Stimulated activated naive CD8-positive, alpha-beta T cell treated with anti-CD3 and anti-CD28 coated beads, Interleukin-15, amount 100 ng/mL, for 72 hours (primary cell): ENCODE measurements at regions not wholly inside any gene's neighbourhood (a gene's known extent, or its start where the extent isn't known, plus 50 kb on each side); places are given as distances from the start of the nearest gene placed in this dataset.

Experiments
- ATAC-seq: fragments of 150-1000 bp; cut with Tn5 transposase; 2 replicates; pipeline ENCODE4 v1.10.0; 2021; ENCODE audit warnings: mild to moderate bottlenecking, moderate library complexity
- DNase-seq, 2 donors: peaks; one replicate each; pipeline ENCODE4 v3.0.0; 2021 to 2022
- H3K27ac Mint-ChIP-seq, 2 donors: one replicate each; pipeline ENCODE4 v1.8.0; 2022; ENCODE audit warnings: mild to moderate bottlenecking in 2 of 2, mixed read lengths in 2 of 2, moderate library complexity in 2 of 2
- H3K27me3 Mint-ChIP-seq: one replicate; pipeline ENCODE4 v1.8.0; 2022; ENCODE audit warnings: mixed read lengths
- H3K4me1 Mint-ChIP-seq: one replicate; pipeline ENCODE4 v1.8.0; 2022; ENCODE audit warnings: mild to moderate bottlenecking, mixed read lengths
- H3K4me3 Mint-ChIP-seq, 2 donors: one replicate each; pipeline ENCODE4 v1.8.0; 2022; ENCODE audit warnings: mild to moderate bottlenecking in 2 of 2, mixed read lengths in 2 of 2, moderate library complexity in 1 of 2
- H3K9me3 Mint-ChIP-seq, 2 donors: one replicate each; pipeline ENCODE4 v1.8.0; 2022; ENCODE audit warnings: mixed read lengths in 2 of 2

DNA sequence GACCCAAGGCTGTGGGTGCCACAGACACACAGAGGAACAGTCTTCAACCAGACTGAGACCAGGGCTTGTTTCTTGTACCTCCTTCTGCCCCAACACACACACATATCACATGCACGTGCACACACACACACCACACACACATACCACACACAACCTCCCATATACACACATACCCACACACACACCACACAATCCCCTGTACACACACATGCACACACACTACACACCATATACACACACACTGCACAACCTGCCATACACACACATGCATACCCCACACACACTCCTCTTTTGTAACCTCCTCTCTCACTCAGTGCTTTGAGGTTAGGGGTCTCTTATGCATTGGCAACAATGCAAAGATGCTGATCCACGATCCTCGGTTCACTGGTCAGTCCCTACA, 217.0 kb downstream of the AJAP1 start:
- DNase-seq (no peak), ATAC-seq (no peak)
- Mint-ChIP-seq H3K27ac (no peak overlapping the region), H3K9me3 (no peaks in the 10 kb centered on the region), H3K4me3 (no peak overlapping the region), H3K4me1 (no peaks in the 10 kb centered on the region), H3K27me3 (peaks cover 9% of the 10 kb centered on the region)

DNA sequence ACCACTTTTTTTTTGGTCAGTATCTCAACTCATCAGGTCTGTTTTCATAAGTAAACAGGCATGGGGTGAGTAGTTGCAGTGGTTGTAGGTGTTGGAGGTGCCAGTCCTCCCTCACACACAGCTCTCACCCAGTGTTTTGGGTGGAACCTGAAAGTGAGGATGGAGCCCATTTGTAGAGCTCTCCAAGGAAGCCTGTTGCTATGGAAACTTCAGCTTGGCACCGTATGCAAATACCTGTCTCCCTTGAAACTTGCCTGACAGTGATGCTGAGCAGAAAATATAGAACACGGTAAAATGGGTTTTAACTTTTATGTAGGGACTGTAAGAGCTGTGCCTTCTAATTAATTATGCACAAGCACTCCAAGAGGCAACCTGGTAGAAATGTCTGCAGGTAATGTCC, 214.1 kb downstream of the AJAP1 start:
- no peak for DNase-seq
- no peak for ATAC-seq

DNA sequence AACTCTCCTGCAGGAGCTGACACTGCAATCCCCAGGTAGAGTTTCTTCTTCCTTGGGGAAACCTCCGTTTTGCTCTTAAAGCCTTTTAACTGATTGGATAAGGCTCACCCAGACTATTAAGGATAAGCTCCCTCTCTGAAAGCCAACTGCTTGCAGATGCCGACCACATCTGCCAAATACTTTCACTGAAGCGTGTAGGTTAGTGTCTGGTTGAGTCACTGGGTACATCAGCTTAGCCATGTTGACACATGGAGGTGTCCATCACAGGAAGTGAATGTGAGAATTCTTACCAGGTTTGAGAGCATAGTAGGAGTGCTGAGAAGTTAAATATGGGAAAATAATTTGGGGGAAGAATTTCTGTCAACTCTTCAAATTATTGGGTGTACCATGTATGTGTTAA, 202.0 kb downstream of the AJAP1 start:
- Mint-ChIP-seq H3K4me3 (no peak overlapping the region), H3K27ac (no peak overlapping the region), H3K9me3 (peaks cover 0 to 20% of the 10 kb centered on the region in 2 donors), H3K4me1 (no peaks in the 10 kb centered on the region), H3K27me3 (no peaks in the 10 kb centered on the region)
- DNase-seq (no peak), ATAC-seq (no peak)

More for the DNA sequence above, 214.1 kb downstream of the AJAP1 start:
- Mint-ChIP-seq H3K4me3 (no peak overlapping the region), H3K9me3 (peaks cover 6 to 8% of the 10 kb centered on the region in 2 donors), H3K27me3 (peaks cover 9% of the 10 kb centered on the region), H3K27ac (no peak overlapping the region), H3K4me1 (no peaks in the 10 kb centered on the region)

DNA sequence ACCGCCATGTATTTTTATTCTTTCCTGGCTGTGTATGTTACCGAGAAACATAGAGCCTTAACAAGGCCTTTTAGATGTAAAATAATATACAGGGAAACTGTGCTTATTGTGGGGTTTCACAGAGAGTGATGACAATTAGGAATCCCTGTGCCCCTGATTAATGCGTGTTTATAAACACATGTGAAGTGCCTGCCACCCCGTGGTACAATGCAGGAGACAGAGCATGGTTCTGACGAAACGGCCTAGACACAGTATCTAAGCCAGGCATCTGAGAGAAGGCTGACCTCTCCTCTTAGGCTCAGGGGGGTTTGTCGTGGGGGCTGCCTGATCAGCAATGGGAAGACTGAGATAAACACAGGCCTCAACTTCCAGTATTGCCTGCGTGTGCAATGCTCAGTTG, 200.0 kb downstream of the AJAP1 start:
- H3K4me1 Mint-ChIP-seq, result no peaks in the 10 kb centered on the region
- H3K27ac Mint-ChIP-seq, result no peak overlapping the region
- DNase-seq (no peak), ATAC-seq (no peak)
- peaks cover 0 to 26% of the 10 kb centered on the region in 2 donors for H3K9me3 Mint-ChIP-seq
- no peak overlapping the region for H3K4me3 Mint-ChIP-seq
- H3K27me3 Mint-ChIP-seq, result no peaks in the 10 kb centered on the region

DNA sequence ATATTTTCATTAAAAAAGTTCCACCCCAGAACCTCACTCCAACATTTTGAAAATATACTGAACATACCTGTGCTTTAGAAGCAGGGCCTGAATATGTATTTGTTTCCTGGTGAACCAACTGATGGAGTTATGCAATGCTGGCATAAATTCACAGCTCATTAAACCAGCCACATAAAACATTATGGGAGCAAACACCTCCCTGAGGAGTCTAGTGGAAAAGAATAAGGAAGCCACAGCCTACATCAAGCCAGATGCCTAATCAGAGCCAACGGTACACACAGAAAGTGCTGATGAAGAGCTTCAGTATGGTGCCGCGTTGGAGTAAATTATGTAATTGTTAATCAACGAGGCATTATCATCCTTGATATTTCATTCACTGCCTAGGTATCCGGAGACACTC, 199.5 kb downstream of the AJAP1 start:
- no peak for DNase-seq
- ATAC-seq, result no peak
- Mint-ChIP-seq H3K4me1 (no peaks in the 10 kb centered on the region), H3K9me3 (peaks cover 0 to 27% of the 10 kb centered on the region in 2 donors), H3K27me3 (no peaks in the 10 kb centered on the region), H3K27ac (no peak overlapping the region), H3K4me3 (no peak overlapping the region)

DNA sequence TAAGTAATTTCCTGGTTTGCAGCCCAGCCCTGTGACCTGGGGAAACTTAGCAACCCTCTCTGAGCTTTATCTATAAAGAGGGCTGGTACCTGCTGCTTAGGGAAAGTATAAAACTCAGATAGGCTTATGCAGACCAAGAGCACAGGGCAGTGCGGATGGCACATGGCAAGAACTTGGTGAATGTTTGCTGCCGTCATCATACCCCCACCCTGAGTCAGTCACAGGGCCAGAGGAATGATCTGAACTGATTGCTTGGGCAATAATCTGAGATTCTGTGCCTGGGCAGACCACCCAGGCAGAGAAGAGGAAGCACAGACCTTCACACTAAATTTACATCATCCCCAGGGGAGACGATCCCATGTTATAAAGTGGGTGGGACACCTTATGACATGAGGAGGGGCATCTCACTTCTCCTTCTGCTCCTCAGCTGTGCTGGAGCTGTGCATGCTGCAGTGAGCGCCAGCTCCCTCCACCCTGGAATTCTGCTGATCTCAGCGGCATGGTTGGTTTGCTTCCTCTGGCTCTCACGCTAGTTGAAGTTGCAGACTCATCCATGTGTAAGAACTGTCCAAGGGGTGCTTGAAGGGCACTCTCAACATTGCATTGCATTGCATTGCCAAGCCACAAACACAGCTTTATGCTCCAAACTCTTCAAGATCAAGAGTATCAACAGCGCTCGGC, 197.1 kb downstream of the AJAP1 start:
- DNase-seq, result no peak
- no peak for ATAC-seq
- no peak overlapping the region for H3K27ac Mint-ChIP-seq

DNA sequence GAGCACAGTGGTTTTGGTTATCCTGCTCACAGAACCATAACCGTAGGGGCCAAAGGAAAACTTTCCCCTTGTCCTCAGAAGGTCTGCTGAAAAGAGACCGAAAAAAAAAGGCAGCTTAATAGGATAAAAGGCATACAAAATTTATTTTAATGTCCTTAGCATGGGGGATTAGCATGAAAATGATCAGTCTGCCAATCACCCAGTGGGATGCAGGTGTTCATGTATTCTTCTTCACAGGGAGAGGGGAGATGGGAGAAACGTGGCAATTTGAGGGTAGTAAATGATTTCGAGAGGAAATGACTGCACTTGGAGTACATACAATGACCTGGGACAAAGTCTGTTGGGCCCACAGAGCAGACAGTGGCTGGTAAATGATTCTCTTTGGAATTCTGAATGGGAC, 194.0 kb downstream of the AJAP1 start:
- DNase-seq (no peak), ATAC-seq (no peak)
- no peaks in the 10 kb centered on the region for H3K4me1 Mint-ChIP-seq
- peaks cover 0 to 14% of the 10 kb centered on the region in 2 donors for H3K9me3 Mint-ChIP-seq
- H3K27ac Mint-ChIP-seq, result no peak overlapping the region
- no peak overlapping the region for H3K4me3 Mint-ChIP-seq
- H3K27me3 Mint-ChIP-seq, result no peaks in the 10 kb centered on the region

More for the DNA sequence above, 197.1 kb downstream of the AJAP1 start:
- Mint-ChIP-seq H3K27me3 (no peaks in the 10 kb centered on the region), H3K4me3 (no peak overlapping the region), H3K4me1 (no peaks in the 10 kb centered on the region), H3K9me3 (peaks cover 0 to 14% of the 10 kb centered on the region in 2 donors)

DNA sequence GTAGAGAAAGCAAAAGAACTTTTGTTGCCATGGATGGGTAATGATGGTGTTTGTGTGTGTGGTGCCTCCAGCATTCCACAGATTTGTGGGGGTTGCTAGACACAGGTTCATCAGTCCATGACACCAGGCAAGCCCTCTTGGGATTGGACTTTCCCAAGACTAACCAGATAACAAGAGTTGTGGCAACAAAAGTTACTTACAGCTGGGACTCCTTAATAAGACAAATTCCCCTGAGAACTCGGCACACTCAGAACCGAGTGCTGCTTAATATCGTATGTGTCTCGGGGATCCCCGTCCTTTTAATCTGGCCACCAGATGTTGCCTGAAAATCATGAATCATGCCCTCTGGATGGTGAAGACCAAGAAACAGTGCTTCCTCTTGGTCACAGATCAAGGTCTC, 193.3 kb downstream of the AJAP1 start:
- no peaks in the 10 kb centered on the region for H3K4me1 Mint-ChIP-seq
- DNase-seq (no peak), ATAC-seq (no peak)
- no peak overlapping the region for H3K27ac Mint-ChIP-seq
- H3K27me3 Mint-ChIP-seq, result no peaks in the 10 kb centered on the region
- no peak overlapping the region for H3K4me3 Mint-ChIP-seq
- peaks cover 0 to 14% of the 10 kb centered on the region in 2 donors for H3K9me3 Mint-ChIP-seq
